HG03565 (cell line): ENCODE measurements at regions not wholly inside any gene's neighbourhood (a gene's known extent, or its start where the extent isn't known, plus 50 kb on each side); places are given as distances from the start of the nearest gene placed in this dataset.
"Not testable (repeated sequence)": the region's sequence is repeated elsewhere in the genome, so short reads cannot be mapped to it uniquely, and the experiment has no call there.

ENCODE experiments used
- ATAC-seq: cut with Tn5 transposase; IDR thresholded peaks from one replicate; pipeline ENCODE4 v1.9.1; 2021; ENCODE audit warnings: mild to moderate bottlenecking, moderate library complexity; ENCODE audit not compliant: unreplicated experiment

DNA sequence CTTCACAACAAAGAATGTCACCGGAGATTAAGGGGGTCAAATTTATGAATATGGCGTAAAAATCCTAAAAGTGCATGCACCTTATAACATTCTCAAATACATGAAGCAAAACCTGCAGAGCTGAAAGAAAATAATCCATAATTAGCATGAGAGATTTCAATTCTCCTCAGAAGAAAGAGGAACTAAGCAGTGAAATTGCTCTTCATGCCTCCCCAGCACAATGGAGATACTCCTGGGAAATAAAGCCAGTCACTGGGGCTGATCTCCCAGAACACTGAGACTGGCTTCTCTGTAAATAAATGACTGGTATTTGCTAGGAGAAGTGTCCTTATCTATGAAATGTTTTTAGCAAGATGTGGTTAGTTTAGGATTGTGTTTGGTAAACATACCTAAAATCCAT lies 68.1 kb downstream of the GOLGA6L6 start:
- ATAC-seq: not testable (repeated sequence)

DNA sequence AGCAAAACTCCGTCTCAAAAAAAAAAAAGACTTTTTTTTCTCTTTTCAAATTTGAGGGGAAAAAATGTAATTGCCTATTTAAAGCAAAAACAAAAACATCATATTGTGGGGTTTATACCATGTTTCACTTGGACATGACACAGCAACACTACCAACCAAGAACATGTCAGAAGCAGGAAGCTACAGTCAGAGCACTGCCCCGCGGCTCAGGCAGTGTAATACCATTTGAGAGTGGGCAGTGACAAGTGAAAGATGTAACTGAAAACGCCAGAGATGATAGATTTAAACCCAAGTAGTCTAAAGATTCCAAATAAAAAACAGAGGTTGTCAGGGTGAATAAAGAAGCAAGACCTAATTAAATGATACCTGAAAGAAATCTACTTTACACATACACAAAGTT lies 68.6 kb downstream of the GOLGA6L6 start:
- ATAC-seq: not testable (repeated sequence)

DNA sequence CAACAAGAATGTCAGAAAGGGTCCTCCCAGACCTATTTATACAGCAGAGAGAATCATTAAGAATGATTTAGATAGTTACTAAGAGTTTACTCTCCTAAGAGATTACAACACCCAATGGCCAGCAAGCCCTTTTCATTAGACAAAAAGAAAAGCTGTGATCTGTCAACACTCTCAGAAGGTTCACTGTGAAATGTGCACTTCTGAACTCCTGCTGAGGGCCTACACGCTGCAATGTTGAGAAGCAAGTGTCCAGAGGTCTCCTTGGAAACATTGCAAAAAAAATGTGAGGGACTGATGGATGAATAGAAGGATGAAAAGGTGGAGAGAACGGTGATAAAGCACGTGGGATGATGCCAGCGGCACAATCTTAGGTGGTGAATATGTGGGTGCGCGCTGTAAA lies 70.8 kb downstream of the GOLGA6L6 start:
- not testable (repeated sequence) for ATAC-seq

DNA sequence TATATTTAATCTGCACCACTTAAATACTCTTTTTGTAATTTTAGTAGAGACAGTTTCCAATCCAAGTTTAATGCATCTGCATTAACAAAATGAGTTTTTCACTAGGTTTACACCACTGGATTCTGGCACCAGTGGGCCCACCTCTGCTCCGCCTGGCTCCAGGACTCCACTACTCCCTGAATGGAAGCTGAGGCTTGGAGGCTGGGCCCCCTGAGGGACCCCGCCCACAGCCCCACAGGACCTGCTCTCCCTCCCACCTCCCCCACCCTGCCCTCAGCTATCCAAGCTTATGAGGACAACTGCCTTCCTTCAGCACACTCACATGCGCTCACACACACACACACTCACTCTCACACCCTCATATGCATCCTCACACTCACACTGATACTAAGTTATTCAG lies 100.5 kb downstream of the GOLGA6L6 start:
- not testable (repeated sequence) for ATAC-seq

DNA sequence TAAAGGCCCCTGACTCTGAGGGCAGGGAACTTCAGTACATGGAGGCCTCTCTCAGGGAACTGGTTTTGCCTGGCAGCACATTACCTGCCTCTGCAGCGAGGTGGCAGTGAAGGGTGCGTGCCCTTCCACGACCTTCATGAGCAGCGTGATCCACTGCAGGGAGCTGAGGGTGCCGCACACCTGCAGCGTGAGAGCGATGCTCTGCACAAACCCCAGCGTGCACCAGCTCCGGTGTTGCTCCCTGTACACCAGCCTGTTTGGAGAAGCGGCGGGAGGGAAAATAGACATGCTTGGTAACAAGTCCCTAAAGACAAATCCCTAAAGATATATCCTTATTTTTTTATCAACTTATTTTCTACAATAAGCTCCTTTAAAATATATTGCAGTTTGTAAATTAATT lies 101.2 kb downstream of the GOLGA6L6 start:
- ATAC-seq: not testable (repeated sequence)

DNA sequence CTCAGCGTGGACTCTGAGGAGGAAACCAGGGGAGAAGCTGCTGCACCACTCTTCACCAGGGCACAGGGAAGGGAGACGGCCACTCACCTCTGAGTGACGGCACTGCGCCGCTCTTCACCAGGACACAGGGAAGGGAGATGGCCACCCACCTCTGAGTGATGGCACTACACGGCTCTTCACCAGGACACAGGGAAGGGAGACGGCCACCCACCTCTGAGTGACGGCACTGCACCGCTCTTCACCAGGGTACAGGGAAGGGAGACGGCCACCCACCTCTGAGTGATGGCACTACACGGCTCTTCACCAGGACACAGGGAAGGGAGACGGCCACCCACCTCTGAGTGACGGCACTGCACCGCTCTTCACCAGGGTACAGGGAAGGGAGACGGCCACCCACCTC lies 102.5 kb downstream of the GOLGA6L6 start:
- not testable (repeated sequence) for ATAC-seq

DNA sequence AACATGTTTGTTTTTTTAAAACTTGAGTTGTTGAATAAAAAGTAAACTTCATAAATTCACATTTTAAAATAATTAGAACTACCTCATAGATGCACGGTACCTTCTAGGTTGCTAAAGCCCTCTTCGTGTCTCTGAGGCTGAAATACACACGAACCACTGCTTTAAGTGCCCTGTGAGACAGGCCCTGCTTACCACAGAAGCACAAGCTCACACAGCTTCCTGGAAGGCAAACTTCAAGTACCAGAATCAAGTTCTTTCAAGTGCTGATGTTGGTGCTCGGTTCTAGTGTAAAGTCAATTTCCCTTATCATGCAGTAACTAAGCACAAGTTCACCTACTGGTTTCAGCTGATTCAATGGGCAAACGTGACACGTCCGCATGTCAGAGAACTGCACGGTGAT lies 103.3 kb downstream of the GOLGA6L6 start:
- not testable (repeated sequence) for ATAC-seq

DNA sequence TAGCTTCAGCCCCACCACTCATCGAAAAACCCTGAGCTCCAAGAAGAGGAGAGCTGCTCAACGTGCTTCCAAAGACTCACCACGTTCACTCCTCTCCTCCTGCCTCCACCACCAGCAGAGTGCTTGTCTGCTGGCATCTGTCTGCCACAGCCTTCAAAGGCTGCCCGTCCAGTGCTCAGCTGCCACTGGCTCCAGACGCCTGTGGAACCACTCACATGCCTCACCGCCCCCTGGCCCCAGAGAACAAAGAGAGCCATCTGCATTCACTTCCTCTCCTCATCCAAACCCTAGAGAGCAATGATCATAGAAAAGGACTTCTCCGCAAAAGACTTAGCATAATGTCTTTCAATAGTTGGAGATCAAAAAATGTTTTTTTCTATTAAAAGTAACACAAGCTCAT lies 108.1 kb downstream of the GOLGA6L6 start:
- ATAC-seq: not testable (repeated sequence)

DNA sequence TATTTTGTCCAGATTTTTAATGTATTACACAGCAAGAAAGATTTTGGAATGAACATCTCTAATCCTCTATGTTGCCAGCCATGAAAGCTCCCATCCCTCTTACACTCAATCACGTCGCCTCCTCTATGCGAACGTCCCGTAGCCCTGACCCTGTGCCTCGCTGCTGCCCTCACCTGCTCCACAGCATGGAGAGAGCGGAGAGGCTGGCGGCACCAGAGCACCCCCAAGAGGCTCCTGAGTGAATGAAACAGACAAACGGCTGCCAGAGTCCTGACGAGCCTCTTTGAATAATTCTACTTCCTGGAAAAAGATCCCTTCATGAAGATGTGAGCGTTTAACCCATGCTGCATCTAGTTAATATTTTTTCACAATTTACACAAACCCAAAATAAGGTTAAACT lies 111.1 kb downstream of the GOLGA6L6 start:
- not testable (repeated sequence) for ATAC-seq

DNA sequence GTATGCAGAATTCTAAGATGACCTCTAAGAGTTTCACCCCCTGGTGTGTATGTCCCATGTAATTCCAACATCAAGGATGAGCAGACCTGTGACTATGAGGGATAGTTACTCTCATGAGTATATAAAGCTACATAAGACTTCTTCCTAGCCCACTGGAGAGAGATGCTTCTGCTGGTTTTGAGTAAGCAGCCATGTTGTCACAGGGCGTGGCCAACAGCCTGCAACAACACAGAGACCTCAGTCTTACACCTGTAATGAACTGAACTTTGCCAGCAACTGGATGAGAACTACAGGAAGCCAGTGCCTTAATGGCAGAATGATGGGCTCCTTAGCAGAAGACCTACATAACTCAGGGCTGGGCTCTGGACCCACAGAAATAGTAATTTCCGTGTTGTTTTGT lies 120.9 kb downstream of the GOLGA6L6 start:
- ATAC-seq: not testable (repeated sequence)

DNA sequence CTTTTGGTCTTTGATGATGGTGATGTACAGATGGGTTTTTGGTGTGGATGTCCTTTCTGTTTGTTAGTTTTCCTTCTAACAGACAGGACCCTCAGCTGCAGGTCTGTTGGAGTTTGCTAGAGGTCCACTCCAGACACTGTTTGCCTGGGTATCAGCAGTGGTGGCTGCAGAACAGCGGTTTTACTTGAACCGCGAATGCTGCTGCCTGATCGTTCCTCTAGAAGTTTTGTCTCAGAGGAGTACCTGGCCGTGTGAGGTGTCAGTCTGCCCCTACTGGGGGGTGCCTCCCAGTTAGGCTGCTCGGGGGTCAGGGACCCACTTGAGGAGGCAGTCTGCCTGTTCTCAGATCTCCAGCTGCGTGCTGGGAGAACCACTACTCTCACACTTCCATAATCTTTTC lies 125.0 kb downstream of the GOLGA6L6 start:
- ATAC-seq: not testable (repeated sequence)

DNA sequence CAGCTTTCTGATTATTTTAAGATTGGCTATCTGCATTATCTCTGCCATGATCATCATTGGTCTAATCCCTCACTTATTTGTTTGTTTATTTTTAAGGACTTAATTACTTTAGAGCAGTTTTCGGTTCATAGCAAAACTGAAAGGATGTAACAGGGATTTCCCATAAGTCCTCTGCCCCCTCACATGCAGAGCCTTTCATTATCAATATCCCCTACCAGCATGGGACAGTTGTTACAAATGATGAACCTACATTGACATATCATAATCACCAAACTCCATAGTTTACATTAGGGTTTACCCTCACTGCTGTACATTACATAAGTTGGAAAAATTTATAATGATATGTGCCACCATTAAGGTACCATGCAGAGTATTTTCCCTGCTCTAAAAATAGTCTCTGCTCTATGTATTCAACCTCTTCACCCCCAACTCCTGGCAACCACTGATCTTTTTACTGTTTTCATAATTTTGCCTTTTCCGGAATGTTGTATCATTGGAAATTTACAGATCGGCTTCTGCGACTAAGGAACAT lies 131.9 kb downstream of the GOLGA6L6 start:
- not testable (repeated sequence) for ATAC-seq

DNA sequence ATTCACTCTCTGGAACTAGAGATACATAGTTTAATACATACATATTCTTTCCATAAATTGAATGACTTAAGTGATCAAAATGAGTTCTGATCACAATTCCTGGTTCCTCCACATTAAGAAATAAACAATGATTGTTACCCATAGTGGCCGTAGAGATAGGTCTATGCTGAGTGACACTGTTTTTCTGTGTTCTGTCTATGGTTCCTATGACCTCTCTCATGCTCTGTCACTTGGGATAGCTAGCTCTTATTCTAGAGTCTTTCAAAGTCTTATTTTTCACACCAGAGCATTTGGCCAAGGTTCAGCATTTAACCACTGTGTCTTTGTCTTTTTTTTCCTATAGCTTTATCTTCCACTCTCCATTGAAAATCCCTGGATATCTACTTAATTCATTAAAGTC lies 132.4 kb downstream of the GOLGA6L6 start:
- no peak for ATAC-seq

DNA sequence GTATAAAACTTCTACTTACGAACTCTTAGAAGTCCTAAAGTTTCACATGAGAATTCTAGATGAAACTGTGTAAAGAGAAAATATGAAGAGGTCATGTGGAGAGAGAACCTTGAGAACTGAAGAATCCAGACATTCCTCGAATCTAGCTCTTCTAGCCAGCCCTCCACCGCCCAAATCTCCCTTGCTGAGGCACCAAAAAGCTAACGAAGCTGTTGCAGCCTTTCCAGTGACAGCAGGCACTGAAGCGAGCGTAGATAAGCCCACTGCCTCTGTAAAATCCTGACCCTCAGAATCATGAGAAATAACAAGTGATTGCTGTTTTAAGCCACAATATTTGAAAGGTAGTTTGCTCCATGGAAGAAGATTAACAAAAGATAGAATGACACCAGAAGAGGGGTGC lies 134.0 kb downstream of the GOLGA6L6 start:
- ATAC-seq: no peak

DNA sequence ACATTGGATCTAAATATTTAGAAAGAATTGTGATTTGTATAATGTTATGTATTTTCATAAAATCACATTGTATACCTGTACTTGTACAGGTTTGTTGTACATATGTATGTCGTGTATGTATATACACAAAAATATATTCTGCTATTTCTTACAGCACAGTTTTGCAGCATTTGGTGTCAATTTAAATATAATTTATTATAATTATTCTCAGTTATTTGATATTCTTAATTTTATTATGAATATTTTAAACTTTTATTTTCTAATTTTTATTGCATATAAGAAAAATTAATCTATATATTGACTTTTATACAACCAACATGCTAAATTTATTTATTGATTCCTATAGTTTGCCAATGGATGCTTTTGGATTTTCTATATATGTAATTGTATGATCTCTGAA lies 137.0 kb downstream of the GOLGA6L6 start:
- ATAC-seq: not testable (repeated sequence)

DNA sequence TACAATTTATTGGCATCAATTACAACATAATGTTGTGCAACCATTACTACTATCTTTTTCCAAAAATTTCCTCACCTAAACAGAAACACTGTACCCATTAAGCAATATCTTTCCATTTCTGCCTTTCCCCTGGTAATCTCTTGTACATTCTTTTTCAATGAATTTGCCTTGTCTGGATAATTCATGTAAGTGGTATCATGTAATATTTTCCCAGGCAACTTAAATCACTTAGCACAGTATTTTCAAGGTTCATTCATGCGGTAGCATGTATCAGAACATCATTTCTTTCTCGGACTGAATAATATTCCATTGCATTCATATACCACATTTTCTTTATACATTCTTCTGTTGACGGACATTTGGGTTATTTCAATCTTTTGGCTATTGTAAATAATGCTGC lies 139.0 kb downstream of the GOLGA6L6 start:
- not testable (repeated sequence) for ATAC-seq

DNA sequence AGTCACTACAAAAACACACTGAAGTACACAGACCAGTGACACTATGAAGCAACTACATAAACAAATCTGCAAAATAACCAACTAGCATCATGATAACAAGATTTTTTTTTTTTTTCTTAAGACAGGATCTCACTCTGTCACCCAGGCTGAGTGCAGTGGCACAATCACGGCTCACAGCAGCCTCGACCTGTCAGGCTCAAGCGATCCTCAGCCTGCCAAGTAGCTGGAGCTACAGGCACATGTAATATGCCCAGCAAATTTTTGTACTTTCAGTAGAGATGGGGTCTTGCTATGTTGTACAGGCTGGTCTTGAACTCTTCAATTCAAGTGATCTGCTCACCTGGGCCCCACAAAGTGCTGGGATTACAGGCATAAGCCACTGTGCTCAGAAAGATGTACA lies 140.5 kb downstream of the GOLGA6L6 start:
- ATAC-seq: not testable (repeated sequence)

DNA sequence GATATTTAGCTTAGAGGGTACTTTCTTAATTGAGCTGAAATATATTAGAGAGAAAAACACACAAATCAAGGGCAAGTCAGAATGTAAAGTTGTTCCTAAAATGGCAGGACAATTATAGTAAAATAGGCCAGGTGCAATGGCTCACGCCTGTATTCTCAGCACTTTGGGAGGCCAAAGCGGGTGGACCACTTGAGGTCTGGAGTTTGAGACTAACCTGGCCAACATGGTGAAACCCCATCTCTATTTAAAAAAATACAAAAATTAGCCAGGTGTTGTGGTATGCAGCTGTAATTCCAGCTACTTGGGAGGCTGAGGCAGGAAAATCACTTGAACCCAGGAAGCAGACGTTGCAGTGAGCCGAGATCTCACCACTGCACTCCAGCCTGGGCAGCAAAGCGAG lies 142.9 kb downstream of the GOLGA6L6 start:
- not testable (repeated sequence) for ATAC-seq

DNA sequence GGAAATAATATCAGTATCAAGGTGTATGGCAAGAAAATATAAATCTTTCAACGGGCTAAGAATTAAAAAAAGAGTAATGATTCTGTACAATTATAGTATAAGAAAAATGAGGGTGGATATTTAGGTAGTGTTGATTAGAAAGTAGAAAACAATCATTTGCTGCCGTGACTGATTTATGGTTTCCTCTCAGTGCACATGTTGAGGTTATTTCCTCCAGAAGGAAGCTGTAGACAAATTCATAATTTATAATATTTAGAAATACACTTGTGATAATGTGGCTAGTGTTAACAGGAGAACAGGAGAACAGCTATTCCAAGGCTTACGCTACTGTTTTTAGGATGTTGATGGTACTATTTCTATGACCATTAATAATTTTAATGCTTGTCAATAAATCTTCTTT lies 153.4 kb downstream of the GOLGA6L6 start:
- ATAC-seq: not testable (repeated sequence)

DNA sequence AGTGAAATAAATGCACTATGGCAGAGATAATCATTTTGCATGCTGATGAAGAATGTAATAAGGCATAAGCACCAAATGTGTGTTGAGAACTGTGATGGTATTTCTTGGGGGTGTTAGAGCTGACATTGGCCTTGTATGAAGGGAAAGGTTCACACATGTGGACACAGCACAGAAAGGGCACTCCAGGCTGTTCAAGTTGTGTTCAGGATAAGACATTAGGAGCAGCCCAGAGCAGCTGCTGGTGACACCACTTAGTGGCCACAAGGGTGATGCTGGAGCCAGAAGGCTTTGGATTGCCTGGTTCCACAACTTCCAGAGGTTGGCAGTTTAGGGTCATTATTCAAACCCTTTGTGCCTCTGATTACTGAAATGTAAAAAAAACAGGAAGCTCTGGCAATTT lies 155.4 kb downstream of the GOLGA6L6 start:
- ATAC-seq: no peak

DNA sequence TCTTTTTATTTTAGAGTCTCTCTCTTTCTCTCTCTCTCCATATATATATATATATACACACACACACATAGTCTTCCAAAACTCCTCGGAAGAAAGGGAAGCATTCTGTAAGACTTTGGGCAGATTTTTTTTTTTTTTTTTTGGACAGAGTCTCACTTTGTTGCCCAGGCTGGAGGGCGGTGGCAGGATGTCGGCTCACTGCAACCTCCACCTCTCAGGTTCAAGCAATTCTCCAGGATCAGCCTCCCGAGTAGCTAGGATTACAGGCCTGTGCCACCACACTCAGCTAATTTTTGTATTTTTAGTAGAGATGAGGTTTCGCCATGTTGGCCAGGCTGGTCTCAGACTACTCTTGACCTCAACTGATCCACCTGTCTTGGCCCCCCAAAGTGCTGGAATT lies 161.4 kb downstream of the GOLGA6L6 start:
- ATAC-seq: not testable (repeated sequence)

DNA sequence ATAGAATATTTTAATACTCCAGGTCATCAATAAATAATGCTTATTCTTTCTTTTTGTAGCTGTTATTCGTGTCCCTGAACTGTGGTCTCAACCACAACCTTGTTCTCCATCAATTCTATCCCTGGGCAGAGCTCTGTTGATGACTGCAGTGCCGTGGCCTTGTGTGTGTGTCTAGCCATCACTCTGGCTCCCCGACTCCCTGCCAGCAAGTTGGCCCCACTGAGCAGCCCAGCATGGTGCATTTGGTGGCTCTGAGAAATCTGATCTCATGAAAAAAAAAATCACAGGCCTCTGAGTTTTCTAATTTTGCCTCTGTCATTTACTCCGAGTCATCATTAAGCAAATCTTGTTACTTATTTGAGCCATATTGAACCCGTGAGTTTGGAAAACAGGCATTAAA lies 164.7 kb downstream of the GOLGA6L6 start:
- ATAC-seq: no peak

DNA sequence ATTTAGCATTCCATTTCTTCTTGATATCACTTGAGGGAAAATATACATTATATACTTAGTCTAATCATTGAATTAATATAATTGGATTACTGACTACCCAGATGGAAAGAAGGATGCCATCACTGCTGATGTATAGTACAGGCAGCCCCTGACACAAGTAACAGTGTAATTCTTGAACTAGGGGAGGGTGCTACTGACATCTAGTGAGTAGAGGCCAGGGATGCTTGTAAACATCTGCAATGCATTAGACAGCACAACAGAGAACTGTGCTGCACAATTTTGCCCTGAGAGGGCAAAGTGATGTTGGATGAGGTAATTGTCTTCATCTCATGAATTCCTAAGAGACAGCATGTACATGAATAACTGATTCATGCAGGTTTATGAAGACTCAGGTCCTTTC lies 169.2 kb downstream of the GOLGA6L6 start:
- not testable (repeated sequence) for ATAC-seq
